ENCODE measurements at regions not wholly inside any gene's neighbourhood (a gene's known extent, or its start where the extent isn't known, plus 50 kb on each side); places are given as distances from the start of the nearest gene placed in this dataset.

GRCh38 chr9:81335879-81336421, 353.4 kb downstream of the TLE1 start:
- Histone ChIP-seq H3K18ac (ENCODE audit: insufficient read length, low read depth, low read length) (no peak overlapping the region), H2BK12ac (ENCODE audit: insufficient read length, low read depth, low read length) (no peak overlapping the region), H3T11ph (ENCODE audit: low read length) (no peak overlapping the region), H4K5ac (ENCODE audit: insufficient read length, low read depth, low read length) (no peak overlapping the region), H3K4me1 (ENCODE audit: insufficient read depth, low read length) (no peaks in the 10 kb centered on the region), H2AFZ (ENCODE audit: low read length) (no peak overlapping the region), H2BK20ac (ENCODE audit: low read depth, low read length, poor library complexity, severe bottlenecking) (no peak overlapping the region), H4K20me1 (ENCODE audit: control insufficient read depth, insufficient read depth, insufficient read length) (no peaks in the 10 kb centered on the region), H3K79me1 (ENCODE audit: insufficient read depth, low read depth, low read length, poor library complexity, severe bottlenecking) (no peaks in the 10 kb centered on the region), H3K4ac (ENCODE audit: low read depth, low read length) (no peak overlapping the region), H3K27me3 (ENCODE audit: insufficient read depth, low read length) (no peaks in the 10 kb centered on the region), H3K79me2 (ENCODE audit: insufficient read depth, low read length) (no peaks in the 10 kb centered on the region), H2BK5ac (ENCODE audit: insufficient read length, low read length) (no peak overlapping the region), H2AK5ac (ENCODE audit: insufficient read length, low read length) (no peak overlapping the region), H3K9ac (ENCODE audit: extremely low read depth, insufficient read length, low read length) (no peak overlapping the region), H2BK15ac (ENCODE audit: low read depth, low read length) (no peak overlapping the region), H3K9me3 (ENCODE audit: control insufficient read depth, low read depth, low read length) (no peaks in the 10 kb centered on the region), H3K14ac (ENCODE audit: insufficient read depth, low read length) (no peak overlapping the region), H3K56ac (ENCODE audit: insufficient read length, low read depth, low read length) (no peak overlapping the region), H3K23me2 (ENCODE audit: insufficient read length, low read depth, low read length, poor library complexity, severe bottlenecking) (no peaks in the 10 kb centered on the region), H4K8ac (replicated peaks; ENCODE audit: insufficient read length, low read depth, low read length) (no peak overlapping the region), H4K91ac (ENCODE audit: insufficient read length, low read depth, low read length) (no peak overlapping the region), H3K27ac (ENCODE audit: insufficient read length, low read depth, low read length) (no peak overlapping the region), H3K23ac (ENCODE audit: insufficient read length, low read depth, low read length) (no peak overlapping the region), H2BK120ac (ENCODE audit: low read depth, low read length, poor library complexity, severe bottlenecking) (no peak overlapping the region), H3K4me2 (ENCODE audit: insufficient read depth, insufficient read length, low read length) (no peak overlapping the region)
- no peak overlapping the region for H3K27ac Mint-ChIP-seq
- no peak for TF ChIP-seq CTCF (conservative IDR thresholded peaks at IDR 0.05)
- H3K4me1 Mint-ChIP-seq = no peaks in the 10 kb centered on the region
- no peaks in the 10 kb centered on the region for H3K27me3 Mint-ChIP-seq (ENCODE audit: low read depth)
- no peak overlapping the region for H3K4me3 Mint-ChIP-seq
- H3K9me3 Mint-ChIP-seq = peaks cover 10 to 16% of the 10 kb centered on the region in 2 experiments; a peak in 4 of 5 replicates
- H3K36me3 Mint-ChIP-seq (ENCODE audit: insufficient read depth in 1 of 3, low read depth in 3 of 3) = peaks cover 0 to 13% (median 0%) of the 10 kb centered on the region in 3 experiments; a peak in 4 of 7 replicates
- DNase-seq = no peak
- no CpG with 5 or more reads among the region's 3 CpGs for WGBS (ENCODE audit: extremely low coverage, insufficient read length, low lambda C conversion rate)

All from H9 (cell line).